ENCODE measurements at regions not wholly inside any gene's neighbourhood (a gene's known extent, or its start where the extent isn't known, plus 50 kb on each side); places are given as distances from the start of the nearest gene placed in this dataset.

GRCh38 chr20:22829356-22829755 is 205.8 kb upstream of the SSTR4 start:
- H3K4me2 ChIP-seq (ENCODE audit: insufficient read depth, low read length), result no peak overlapping the region
- no peaks in the 10 kb centered on the region for H3K27me3 ChIP-seq (ENCODE audit: control insufficient read depth in 2 of 2, insufficient read depth in 2 of 2, low read length in 2 of 2)
- no peaks in the 10 kb centered on the region for H3K9me1 ChIP-seq (ENCODE audit: control insufficient read depth, insufficient read depth, low read length)
- no peak overlapping the region for H3K4me3 ChIP-seq
- no peaks in the 10 kb centered on the region; the same call in 1 of the 2 replicates for H3K9me3 ChIP-seq (replicated peaks; ENCODE audit: control insufficient read depth, insufficient read depth, low read depth, low read length)
- ChIA-PET CTCF (ENCODE audit: low intra/inter-chr PET ratio) (no interaction called here), POLR2A (no interaction called here)
- TF ChIP-seq ELF2 (CRISPR knock-in tag; IDR thresholded peaks at IDR 0.05) (no peak), POLR2AphosphoS2 (IDR thresholded peaks at IDR 0.05; ENCODE audit: low read length) (no peak), BCOR (IDR thresholded peaks at IDR 0.05) (no peak), GATA2 (CRISPR knock-in tag; IDR thresholded peaks at IDR 0.05) (no peak), SIRT6 (IDR thresholded peaks at IDR 0.05; ENCODE audit: low read depth, low read length) (no peak), ZFP91 (CRISPR knock-in tag; IDR thresholded peaks at IDR 0.05) (no peak), POLR2H (tag; IDR thresholded peaks at IDR 0.05; ENCODE audit: low read depth) (no peak), NCOA1 (IDR thresholded peaks at IDR 0.05; ENCODE audit: low read depth) (no peak)
- TF ChIP-seq, protein P1, sequence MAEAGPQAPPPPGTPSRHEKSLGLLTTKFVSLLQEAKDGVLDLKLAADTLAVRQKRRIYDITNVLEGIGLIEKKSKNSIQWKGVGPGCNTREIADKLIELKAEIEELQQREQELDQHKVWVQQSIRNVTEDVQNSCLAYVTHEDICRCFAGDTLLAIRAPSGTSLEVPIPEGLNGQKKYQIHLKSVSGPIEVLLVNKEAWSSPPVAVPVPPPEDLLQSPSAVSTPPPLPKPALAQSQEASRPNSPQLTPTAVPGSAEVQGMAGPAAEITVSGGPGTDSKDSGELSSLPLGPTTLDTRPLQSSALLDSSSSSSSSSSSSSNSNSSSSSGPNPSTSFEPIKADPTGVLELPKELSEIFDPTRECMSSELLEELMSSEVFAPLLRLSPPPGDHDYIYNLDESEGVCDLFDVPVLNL (CRISPR knock-in tag; IDR thresholded peaks at IDR 0.05; ENCODE audit: low read depth), result no peak
- no peak overlapping the region for H3K27ac ChIP-seq (ENCODE audit: extremely low read depth, low read depth, low read length)
- H2AFZ ChIP-seq (ENCODE audit: low read depth, low read length), result no peak overlapping the region
- H4K20me1 ChIP-seq (replicated peaks; ENCODE audit: control insufficient read depth, insufficient read depth, low read length), result no peaks in the 10 kb centered on the region
- FAIRE-seq (no peak), DNase-seq (ENCODE audit: extremely low read depth in 1 of 4, low spot score in 3 of 4) (no peak), ATAC-seq (no peak)
- WGBS (ENCODE audit: insufficient coverage, low coverage, missing lambda C conversion rate), result 32% methylated on average over 3 of the region's 3 CpGs
- in situ Hi-C loops (cut with MboI) (no loop called here), intact Hi-C loops (cut with micrococcal nuclease) (no loop called here)
- no peak overlapping the region for H3K9ac ChIP-seq (ENCODE audit: insufficient read depth in 1 of 2, low read depth in 2 of 2, low read length in 2 of 2)
- H3K36me3 ChIP-seq (ENCODE audit: control insufficient read depth, insufficient read depth, low read length), result no peaks in the 10 kb centered on the region
- no TSS peak for BruUV-seq (replicated peaks)
- no peaks in the 10 kb centered on the region for H3K79me2 ChIP-seq (ENCODE audit: control insufficient read depth, insufficient read depth, low read length)
- peaks cover 2 to 30% of the 10 kb centered on the region in 2 experiments; a peak in 4 of 5 replicates for H3K4me1 ChIP-seq (replicated peaks in 1 of 2; ENCODE audit: control insufficient read depth in 2 of 2, insufficient read depth in 2 of 2, low read length in 2 of 2)

All from K562 (cell line).